Peyer's patch (tissue), 4 donors: ENCODE measurements at regions not wholly inside any gene's neighbourhood (a gene's known extent, or its start where the extent isn't known, plus 50 kb on each side); places are given as distances from the start of the nearest gene placed in this dataset.

Experiments
- DNase-seq, 3 donors: peaks; one replicate each; pipeline ENCODE4 v3.0.0-alpha.2; 2017 to 2019
- H3K27ac ChIP-seq, 4 donors: fragments of 200-600 bp; sonication (generic); one replicate each; pipeline ENCODE4 v1.5.1; 2016 to 2019
- H3K27me3 ChIP-seq, 2 donors: fragments of 200-600 bp; sonication (generic); one replicate each; pipeline ENCODE4 v1.5.1; 2019
- H3K36me3 ChIP-seq, 3 donors: fragments of 200-600 bp; sonication (generic); one replicate each; pipeline ENCODE4 v1.5.1; 2016 to 2019
- H3K4me1 ChIP-seq, 4 donors: fragments of 200-600 bp; sonication (generic); one replicate each; pipeline ENCODE4 v1.5.1; 2016 to 2019
- H3K4me3 ChIP-seq, 4 donors: fragments of 200-600 bp; sonication (generic); 1 replicate in 3 of 4; 2 replicates in 1 of 4; pipeline ENCODE4 v1.5.1; 2016 to 2019; ENCODE audit warnings: mild to moderate bottlenecking in 1 of 4
- H3K9me3 ChIP-seq, 4 donors: fragments of 200-600 bp; sonication (generic); one replicate each; pipeline ENCODE4 v1.5.1; 2016 to 2019; ENCODE audit warnings: mild to moderate bottlenecking in 1 of 4
- POLR2A ChIP-seq, 2 donors: fragments of 450-650 bp; IDR thresholded peaks; one replicate each; pipeline ENCODE4 v1.5.1; 2017; ENCODE audit warnings: antibody characterized with exemption in 2 of 2, mild to moderate bottlenecking in 2 of 2, moderate library complexity in 2 of 2
- TF ChIP-seq, protein P1 (sequence below), 6 experiments: fragments of 450-650 bp in 4 of 6; fragments of 200-600 bp in 2 of 6; sonication (generic) in 1 of 6; IDR thresholded peaks; one replicate each; pipeline ENCODE4 v1.5.1; 2017 to 2019; ENCODE audit warnings: antibody characterized with exemption in 6 of 6, mild to moderate bottlenecking in 3 of 6, moderate library complexity in 1 of 6

DNA sequence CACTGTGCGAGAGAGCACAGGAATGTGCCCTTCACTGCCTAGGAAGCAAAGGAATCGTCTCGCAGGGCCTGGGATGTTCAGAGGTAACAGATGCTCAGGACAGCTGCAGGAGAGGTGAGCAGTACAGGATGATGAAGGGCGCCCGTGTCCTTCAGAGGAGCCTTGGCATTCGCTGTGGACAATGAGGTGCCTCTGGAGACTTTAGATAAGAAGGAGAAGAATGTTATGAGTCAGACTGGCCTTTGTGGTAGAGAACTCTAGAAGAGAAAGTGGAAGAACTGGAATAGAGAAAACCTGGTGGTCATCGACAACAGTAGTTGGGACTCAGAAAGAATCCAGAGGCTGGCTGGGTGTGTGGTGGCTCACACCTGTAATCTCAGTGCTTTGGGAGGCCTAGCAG, 64.4 kb upstream of the LEP start:
- DNase-seq, result peak in 1 of 3 donors; percentile 26
- TF ChIP-seq, protein P1, sequence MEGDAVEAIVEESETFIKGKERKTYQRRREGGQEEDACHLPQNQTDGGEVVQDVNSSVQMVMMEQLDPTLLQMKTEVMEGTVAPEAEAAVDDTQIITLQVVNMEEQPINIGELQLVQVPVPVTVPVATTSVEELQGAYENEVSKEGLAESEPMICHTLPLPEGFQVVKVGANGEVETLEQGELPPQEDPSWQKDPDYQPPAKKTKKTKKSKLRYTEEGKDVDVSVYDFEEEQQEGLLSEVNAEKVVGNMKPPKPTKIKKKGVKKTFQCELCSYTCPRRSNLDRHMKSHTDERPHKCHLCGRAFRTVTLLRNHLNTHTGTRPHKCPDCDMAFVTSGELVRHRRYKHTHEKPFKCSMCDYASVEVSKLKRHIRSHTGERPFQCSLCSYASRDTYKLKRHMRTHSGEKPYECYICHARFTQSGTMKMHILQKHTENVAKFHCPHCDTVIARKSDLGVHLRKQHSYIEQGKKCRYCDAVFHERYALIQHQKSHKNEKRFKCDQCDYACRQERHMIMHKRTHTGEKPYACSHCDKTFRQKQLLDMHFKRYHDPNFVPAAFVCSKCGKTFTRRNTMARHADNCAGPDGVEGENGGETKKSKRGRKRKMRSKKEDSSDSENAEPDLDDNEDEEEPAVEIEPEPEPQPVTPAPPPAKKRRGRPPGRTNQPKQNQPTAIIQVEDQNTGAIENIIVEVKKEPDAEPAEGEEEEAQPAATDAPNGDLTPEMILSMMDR (IDR thresholded peaks at IDR 0.05), result no peak
- no peak for TF ChIP-seq POLR2A (IDR thresholded peaks at IDR 0.05)
- no peak overlapping the region for H3K27ac ChIP-seq
- H3K4me3 ChIP-seq, result no peak overlapping the region
- no peaks in the 10 kb centered on the region for H3K36me3 ChIP-seq
- no peaks in the 10 kb centered on the region for H3K9me3 ChIP-seq
- no peaks in the 10 kb centered on the region for H3K4me1 ChIP-seq
- no peaks in the 10 kb centered on the region for H3K27me3 ChIP-seq

- H3K4me3 ChIP-seq, result no peak overlapping the region
- H3K27ac ChIP-seq, result no peak overlapping the region
- H3K9me3 ChIP-seq, result no peaks in the 10 kb centered on the region
- no peaks in the 10 kb centered on the region for H3K27me3 ChIP-seq
- peak in 1 of 3 donors; percentile 26 for DNase-seq
- no peaks in the 10 kb centered on the region for H3K36me3 ChIP-seq
- H3K4me1 ChIP-seq, result no peaks in the 10 kb centered on the region
- TF ChIP-seq, protein P1 (IDR thresholded peaks at IDR 0.05), result no peak
- no peak for TF ChIP-seq POLR2A (IDR thresholded peaks at IDR 0.05)
Measured at GRCh38 chr7:128177768-128178550, 63.1 kb upstream of the LEP start.

- H3K4me3 ChIP-seq, result no peak overlapping the region
- no peak for TF ChIP-seq POLR2A (IDR thresholded peaks at IDR 0.05)
- TF ChIP-seq, protein P1 (IDR thresholded peaks at IDR 0.05), result no peak
- no peak overlapping the region for H3K27ac ChIP-seq
- H3K9me3 ChIP-seq, result no peaks in the 10 kb centered on the region
- H3K36me3 ChIP-seq, result no peaks in the 10 kb centered on the region
- DNase-seq, result peak in 2 of 3 donors; percentile 47 to 48
- no peaks in the 10 kb centered on the region for H3K4me1 ChIP-seq
- no peaks in the 10 kb centered on the region for H3K27me3 ChIP-seq
Measured at GRCh38 chr7:128178611-128179010, 62.5 kb upstream of the LEP start.

DNA sequence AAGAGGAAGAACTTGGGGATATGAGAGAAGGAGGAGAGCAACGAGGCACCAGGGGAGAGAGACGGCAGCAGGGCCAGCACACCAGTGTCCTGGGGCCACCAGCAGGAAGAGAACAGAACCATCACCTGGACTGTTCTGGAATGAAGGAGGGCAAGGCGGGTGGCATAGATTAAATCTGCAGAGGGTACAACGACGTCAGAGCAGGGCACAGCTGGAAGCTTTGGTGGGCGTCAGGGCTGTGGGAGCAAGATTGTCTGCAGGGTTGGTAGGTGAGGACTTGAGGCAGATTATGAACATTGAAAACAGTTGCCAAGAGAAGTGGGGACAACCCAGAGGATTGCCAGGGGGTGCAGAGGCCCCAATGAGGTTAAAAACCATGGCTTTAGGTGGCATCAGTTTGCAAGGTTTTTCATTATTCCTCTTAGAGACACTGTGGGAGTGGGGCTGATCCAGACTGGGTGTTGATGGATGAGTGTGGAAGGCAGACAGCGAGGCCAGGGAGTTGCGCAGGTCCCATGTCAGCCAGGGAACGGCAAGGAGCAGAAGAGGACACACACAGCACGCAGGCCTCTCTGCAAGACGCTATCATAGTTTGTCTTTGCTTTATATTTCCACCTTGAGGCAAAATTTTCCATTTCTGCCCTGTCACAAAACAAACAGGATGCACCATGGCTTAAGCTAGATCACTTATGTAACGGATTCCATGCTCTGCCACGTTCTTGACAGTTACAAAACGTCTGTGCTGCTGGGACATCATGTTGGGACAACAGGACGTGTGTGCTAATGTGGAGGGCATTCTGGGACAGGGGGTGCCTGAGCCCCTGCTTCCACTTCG, 52.5 kb upstream of the LEP start:
- TF ChIP-seq, protein P1 (IDR thresholded peaks at IDR 0.05), result no peak
- TF ChIP-seq POLR2A (IDR thresholded peaks at IDR 0.05), result no peak
- no peak overlapping the region for H3K4me3 ChIP-seq
- H3K27ac ChIP-seq, result no peak overlapping the region
- no peak for DNase-seq
- no peaks in the 10 kb centered on the region for H3K4me1 ChIP-seq
- no peaks in the 10 kb centered on the region for H3K36me3 ChIP-seq
- no peaks in the 10 kb centered on the region for H3K9me3 ChIP-seq
- no peaks in the 10 kb centered on the region for H3K27me3 ChIP-seq

GRCh38 chr7:128189231-128189930, 51.7 kb upstream of the LEP start:
- Histone ChIP-seq H3K36me3 (no peaks in the 10 kb centered on the region), H3K27me3 (no peaks in the 10 kb centered on the region), H3K4me3 (no peak overlapping the region), H3K27ac (no peak overlapping the region), H3K9me3 (peaks cover 0 to 7% (median 2%) of the 10 kb centered on the region in 4 donors), H3K4me1 (no peaks in the 10 kb centered on the region)
- TF ChIP-seq POLR2A (IDR thresholded peaks at IDR 0.05), result no peak
- TF ChIP-seq, protein P1 (IDR thresholded peaks at IDR 0.05), result no peak
- no peak for DNase-seq
